ENCODE measurements at regions not wholly inside any gene's neighbourhood (a gene's known extent, or its start where the extent isn't known, plus 50 kb on each side); places are given as distances from the start of the nearest gene placed in this dataset.
"Not testable (repeated sequence)": the region's sequence is repeated elsewhere in the genome, so short reads cannot be mapped to it uniquely, and the experiment has no call there.

DNA sequence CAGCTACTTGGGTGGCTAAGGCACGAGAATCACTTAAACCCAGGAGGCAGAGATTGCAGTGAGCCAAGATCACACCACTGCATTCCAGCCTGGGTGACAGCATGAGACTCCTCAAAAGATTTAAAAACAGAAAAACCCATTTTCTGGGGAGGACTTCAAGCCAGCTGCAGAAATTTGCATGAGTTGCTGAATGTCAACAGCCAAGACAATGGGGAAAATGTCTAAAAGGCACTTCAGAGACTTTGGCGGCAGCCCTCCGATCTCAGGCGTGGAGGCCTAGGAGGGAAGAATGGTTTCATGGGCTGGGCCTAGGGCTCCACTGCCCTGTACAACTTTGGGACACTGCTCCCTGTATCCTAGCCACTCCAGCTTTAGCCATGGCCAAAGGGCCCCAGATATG is 177.8 kb upstream of the C14orf180 start (continued):
- TF ChIP-seq CTCF (conservative IDR thresholded peaks at IDR 0.05; ENCODE audit: low read depth in 2 of 2): no peak
- no peak for TF ChIP-seq JUNB (IDR thresholded peaks at IDR 0.05; ENCODE audit: unreplicated experiment)
- no peak for TF ChIP-seq ZNF462 (CRISPR knock-in tag; IDR thresholded peaks at IDR 0.05)
- no peak for TF ChIP-seq ZNF114 (CRISPR knock-in tag; IDR thresholded peaks at IDR 0.05)
- no peak for TF ChIP-seq EZH2 (IDR thresholded peaks at IDR 0.05; ENCODE audit: low read depth, unreplicated experiment)
- no peak for TF ChIP-seq ETS1 (IDR thresholded peaks at IDR 0.05)

DNA sequence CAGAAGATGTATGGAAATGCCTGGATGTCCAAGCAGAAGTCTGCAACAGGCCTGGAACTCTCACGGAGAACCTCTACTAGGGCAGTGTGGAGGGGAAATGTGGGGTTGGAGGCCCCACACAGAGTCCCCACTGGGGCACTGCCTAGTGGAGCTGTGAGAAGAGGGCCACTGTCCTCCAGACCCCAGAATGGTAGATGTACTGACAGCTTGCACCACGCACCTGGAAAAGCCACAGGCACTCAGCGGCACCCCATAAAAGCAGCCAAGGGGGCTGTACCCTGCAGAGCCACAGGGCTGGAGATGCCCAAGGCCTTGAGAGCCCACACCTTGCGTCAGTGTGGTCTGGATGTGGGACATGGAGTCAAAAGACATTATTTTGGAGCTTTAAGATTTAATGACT is 177.3 kb upstream of the C14orf180 start:
- not testable (repeated sequence) for H3K79me2 ChIP-seq (replicated peaks; ENCODE audit: insufficient read depth); H3K4me3 Mint-ChIP-seq; H3K27ac Mint-ChIP-seq; H3K4me1 ChIP-seq (ENCODE audit: insufficient read depth); DNase-seq (ENCODE audit: low spot score); H3K27me3 ChIP-seq (ENCODE audit: insufficient read depth); H3K36me3 ChIP-seq (ENCODE audit: insufficient read depth); H3K4me2 ChIP-seq; H2AFZ ChIP-seq; H3K27ac ChIP-seq (ENCODE audit: low read depth); ATAC-seq; H3K4me3 ChIP-seq; H4K20me1 ChIP-seq (replicated peaks; ENCODE audit: insufficient read depth); H3K9me2 ChIP-seq (ENCODE audit: insufficient read depth); H3K27me3 Mint-ChIP-seq (ENCODE audit: insufficient read depth, low read depth, poor library complexity); H3F3A ChIP-seq (replicated peaks; ENCODE audit: low read depth)
- Mint-ChIP-seq H3K36me3 (ENCODE audit: low read depth) (peaks cover 20% of the 10 kb centered on the region), H3K4me1 (peaks cover 19% of the 10 kb centered on the region), H3K9me3 (peaks cover 25% of the 10 kb centered on the region)

Measured in GM23338 (cell line).